NCI-H1417 (cell line): ENCODE measurements at regions not wholly inside any gene's neighbourhood (a gene's known extent, or its start where the extent isn't known, plus 50 kb on each side); places are given as distances from the start of the nearest gene placed in this dataset.

Experiments used
- DNase-seq, 3 experiments: peaks; one replicate each; lab custom pipeline; 2025; lab: John Stamatoyannopoulos, UW

DNA sequence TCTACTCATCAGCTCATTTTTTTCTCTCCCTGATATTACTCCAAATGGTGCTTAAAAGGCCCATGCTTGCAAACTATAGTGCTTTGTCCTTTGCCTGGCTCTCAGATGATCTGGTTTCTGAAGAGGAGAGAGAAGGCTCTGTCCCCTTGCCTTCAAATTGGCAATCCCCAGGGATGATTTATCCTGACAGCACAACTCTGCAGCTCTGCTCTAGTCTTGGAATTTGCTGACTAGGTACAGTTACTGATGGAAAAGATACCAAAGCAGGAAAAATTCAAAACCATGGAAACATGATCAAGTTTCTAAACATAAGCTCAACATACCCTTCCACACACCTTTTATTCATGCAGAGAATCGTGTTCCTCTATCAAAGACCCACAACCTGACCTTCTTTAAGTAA, 106.7 kb upstream of the CADPS start:
- DNase-seq: no peak

DNA sequence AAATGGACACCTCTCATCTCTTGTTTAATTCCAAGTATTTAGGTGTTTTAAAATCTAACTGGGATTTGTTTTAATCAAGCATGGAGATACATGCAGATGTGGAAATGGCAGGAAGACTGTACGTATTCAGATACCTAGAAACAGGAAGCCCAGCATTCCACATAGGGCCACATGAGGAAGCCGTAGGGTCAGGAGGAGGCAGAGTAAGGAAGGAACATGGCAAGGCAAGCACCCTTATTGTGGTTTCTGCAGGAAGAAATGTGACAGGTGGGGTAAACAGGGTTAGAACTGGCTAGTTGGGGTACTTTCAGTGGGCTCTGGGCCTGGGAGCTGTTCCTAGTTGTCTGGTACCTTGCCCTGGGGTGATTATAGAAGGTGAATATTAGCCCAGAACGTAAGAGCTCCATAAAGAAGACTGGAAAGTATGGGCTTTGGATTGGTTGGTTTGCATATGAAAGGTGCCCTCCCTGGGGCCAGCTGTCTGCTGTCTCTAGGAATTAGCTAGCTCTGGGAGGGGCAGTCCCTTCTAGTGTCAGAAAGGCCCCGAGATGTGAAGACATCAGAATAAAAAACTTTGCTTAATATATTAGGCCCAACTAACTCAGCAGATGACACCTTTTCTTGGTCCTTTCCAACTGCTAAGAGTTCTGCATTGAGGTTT, 107.7 kb upstream of the CADPS start:
- DNase-seq: no peak

DNA sequence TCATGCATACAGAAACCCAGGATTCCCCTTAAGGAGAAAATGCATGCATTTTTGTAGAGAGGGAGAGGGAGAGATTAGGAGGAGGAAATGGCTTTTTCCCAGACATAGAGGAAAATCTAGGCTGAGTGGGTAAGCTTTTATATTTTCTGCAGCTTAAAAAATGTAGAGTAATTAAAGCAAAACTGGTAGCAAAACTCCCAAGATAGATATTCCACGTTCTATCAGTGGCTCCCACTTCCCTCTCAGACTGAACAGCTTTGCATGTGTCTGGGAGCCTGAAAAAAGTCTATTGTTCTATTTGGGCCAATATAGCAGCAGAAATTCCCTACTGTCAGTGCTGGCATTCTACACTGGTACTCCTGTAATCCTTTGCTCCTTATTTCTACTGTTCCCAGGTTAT, 110.8 kb upstream of the CADPS start:
- no peak for DNase-seq

DNA sequence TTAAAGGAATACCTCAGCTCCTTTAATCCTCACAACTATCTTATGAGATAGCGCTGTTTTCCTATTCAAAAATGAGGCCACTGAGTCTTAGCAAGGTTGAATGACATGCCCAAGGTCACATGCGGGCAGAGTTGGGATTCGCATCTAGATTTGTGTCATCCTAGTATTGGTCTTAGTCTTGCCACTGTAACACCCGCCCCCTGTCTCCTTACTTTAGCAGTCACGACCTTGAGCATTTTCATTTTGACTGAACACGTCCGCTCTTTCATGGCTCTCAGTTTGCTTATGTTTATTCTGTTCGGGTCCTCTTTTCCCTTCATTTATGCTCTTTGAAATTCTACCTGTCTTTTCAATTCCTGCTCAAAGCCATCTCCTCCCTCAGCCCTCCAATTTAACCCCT, 112.5 kb upstream of the CADPS start:
- no peak for DNase-seq

DNA sequence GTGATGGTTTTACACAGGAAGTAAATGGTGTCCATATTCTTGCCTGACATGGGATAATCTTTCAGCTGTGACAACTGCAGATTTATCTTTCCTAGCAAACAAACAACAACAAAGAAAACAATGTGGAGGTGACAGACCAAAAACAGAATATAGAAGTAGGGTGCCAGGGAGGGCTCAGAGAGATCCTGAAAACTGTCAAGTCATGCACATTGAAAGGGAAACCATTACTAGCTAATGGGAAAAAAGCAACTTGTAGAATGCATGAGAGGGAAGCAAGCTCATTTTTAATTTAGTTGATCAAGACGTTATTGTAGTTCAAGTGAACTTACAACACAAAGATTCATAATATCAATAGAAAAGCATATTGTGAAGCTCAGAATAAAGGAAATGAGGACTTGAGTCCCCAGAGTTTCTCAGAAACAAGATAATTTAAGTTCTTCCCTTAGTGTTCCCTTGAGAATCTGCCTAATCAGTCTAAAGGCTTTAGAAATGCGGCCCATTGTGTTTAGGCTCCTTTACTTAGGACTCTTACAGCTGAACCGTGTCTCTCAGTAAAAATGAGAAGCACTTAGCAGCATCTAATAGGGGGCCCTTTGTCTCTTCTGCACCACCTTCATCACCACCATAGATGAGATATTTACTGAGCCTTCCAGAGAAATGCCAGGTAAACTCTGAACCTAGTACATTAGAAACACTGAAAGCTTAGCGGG, 115.6 kb upstream of the CADPS start:
- DNase-seq: peak in 1 of 3 experiments; percentile 77

DNA sequence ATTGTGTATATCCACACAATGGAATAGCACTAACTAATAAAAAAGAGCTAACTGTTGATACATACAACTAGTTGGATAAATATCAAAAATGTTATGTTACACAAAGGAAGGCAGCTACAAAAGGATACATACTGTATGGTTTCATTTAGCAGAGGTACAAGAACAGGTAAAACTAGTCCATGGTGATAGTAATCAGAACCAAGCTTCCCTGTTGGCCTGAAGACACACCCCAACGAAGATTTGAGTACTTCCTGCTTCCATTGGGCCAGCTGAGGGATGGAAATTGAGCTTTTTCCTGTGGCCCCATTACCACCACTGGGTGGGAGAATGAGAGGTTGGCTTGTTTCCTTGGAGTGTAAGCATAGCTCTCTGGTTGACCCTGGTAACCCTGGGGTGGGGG, 117.3 kb upstream of the CADPS start:
- DNase-seq: no peak

DNA sequence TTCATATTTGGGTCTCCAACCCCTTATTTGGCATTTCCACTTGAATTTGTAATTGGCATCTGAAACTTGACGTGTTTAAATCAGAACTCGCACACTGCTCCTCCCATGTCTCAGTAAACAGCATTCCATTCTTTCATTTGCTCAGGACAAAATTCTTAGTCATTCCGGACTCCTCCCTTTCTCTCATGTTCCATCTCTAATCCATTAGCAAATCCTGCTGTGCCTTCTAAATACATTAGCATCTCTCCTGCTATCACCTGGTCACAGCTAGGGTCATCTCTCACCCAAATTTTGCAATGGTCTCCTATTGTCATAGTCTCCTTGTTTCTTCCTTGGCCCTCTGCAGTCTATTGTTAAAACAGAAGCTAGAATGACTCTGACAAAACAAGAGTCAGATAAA, 119.9 kb upstream of the CADPS start:
- DNase-seq: no peak

DNA sequence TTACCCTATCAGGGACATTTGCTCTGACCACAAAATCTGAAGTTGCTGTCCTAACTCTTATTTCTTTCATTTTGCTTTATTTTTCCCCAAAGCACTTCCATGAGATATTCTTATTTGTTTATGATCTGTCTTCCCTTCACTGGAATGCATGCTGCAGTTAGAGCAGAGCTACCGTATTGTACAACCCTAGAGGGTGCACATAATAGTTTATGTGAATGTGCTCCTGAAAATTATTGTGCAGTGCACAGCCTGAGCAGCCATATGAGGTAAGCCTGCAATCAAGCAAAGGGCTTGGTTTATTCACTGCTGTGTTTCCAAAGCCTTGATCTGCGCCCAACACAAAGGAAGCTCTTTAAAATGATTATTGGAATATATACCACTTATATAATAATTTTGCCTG, 120.3 kb upstream of the CADPS start:
- no peak for DNase-seq

DNA sequence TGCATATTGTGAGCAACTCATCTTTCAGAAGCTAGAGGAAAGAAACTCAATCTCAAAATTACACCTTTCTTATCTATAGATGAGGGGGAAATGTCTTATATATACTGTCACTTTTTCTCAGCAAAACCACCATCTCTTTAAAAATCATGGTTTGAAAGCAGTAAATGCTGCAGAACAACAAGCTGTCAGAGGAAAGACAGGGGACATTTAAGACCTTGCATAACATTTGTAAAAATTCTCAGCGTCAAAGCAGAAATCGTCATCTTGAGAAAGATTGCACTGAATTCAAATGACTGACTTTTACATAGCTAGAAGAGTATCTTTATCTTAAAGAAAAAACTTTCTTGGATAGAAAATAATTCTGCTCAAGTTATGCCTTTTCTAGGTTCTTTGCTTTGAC, 122.2 kb upstream of the CADPS start:
- no peak for DNase-seq

DNA sequence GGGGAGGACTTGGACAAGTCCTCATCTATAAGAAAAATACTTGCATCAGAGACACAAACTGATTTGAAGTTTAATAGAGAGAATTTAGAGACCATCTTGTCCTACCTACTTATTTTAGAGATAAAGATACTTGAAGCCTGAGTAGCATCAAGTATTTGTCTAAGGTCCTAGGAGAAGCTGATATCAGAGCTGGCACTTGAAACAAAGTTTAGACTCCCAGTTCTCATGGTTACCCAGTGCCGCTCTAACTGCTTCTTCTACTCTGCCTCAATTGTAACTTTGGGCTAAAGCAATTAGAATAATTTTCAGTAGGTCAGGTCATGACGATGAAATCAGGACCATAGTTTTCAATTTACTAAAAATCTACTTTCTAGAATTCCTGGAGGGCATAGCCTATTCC, 123.9 kb upstream of the CADPS start:
- DNase-seq: no peak

DNA sequence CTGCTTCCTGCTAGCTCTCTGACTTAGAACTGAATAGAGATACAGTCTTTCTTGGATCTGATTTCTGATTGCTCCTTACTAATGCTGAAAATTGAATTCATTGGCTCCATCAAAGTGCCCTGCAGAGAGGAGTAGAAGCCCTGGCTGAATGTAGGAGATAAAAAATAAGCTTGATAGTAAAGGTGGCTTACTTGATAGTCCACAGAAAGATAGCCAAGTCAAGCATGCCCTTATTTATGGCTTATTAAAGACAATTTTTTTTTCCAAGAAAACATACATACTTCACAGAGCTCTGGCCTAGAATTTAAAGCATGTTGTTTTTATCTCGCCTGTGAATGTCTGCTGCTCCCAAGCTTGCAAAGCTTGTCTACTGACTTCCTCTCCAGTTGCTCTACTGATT, 124.6 kb upstream of the CADPS start:
- no peak for DNase-seq

DNA sequence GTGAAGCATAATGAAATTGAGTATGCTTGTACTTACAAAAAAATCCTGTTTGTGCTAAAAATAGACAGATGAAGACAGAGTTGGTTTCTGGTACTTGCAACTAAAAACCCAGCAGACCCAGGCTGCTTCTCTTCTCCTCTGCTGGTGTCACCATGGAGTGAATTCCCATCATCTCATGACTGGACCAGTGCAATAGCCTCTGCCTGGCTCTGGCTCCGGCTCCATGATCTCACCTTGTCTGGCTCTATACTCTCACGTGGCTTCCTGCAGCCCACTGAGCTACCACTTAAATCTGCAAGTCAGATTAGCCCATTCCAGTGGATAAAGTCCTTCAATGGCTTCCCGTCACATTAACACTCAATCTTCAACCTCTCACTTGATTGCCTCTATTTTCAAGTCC, 129.2 kb upstream of the CADPS start:
- DNase-seq: no peak

DNA sequence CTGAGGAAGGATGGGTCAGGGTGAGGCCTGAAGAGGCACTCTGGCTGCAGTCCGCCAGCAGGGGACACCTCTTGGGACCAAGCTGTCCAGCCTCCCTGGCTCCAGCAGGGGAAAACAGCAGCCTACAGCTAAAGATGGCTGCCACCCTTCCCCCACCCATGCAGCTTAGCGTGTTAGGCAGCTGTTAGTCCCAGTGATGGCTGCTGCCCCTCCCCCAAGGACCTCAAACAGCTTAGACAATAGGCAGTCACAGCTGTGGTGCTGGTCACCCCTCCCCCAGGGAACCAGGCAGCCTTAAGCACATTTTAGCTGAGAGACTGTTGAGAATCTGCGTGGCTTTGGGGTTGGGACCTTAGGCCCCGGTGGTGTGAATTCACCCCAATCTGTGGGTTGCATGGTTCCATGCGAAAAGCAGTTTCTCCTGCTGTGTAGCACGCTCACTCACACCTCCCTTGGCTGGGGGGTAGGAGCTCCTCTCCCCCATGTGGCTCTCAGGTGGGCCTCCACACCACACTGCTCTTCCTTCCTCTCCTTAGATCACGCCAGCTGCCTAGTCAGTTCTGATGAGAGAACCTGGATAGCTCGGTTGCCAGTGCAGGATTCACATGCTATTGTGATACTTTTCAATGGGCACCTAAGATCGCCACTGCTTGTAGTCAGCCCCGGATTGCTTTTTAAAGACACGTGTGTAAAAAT, 140.5 kb upstream of the CADPS start:
- peak; percentile 5 to 57 (median 32) for DNase-seq

DNA sequence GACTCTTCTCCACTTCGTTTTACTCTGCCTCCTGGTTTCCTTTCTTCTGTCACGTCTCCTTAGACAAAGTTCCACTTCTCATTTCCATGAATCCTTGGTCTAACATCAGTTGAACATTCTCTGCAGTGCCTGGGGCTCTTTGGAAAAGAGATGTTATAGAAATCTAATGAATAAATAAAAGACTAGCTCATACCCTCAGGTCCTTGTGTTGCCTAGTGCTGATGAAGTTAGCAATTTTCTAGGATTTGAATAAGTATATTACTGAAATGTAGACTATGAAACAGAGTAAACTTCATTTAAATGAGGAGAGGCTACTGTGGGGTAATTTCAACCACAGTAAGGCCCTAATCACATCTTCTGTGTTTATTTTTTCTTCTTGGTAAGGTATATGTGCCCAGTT, 146.9 kb upstream of the CADPS start:
- no peak for DNase-seq

DNA sequence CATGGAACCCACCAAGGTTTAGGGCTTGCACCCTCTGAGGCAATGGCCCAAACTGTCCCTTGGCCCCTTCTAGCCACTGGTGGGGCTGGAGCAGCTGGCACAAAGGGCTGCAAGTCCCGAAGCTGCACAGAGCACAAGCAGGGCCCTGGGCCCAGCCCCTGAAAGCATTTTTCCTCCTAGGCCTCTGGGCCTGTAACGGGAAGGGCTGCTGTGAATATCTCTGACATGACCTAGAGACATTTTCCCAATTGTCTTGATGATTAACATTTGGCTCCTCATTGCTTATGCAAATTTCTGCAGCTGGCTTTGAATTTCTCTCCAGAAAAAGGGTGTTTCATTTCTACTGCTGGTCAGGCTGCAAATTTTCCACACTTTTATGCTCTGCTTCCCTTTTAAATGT, 151.5 kb upstream of the CADPS start:
- no peak for DNase-seq

DNA sequence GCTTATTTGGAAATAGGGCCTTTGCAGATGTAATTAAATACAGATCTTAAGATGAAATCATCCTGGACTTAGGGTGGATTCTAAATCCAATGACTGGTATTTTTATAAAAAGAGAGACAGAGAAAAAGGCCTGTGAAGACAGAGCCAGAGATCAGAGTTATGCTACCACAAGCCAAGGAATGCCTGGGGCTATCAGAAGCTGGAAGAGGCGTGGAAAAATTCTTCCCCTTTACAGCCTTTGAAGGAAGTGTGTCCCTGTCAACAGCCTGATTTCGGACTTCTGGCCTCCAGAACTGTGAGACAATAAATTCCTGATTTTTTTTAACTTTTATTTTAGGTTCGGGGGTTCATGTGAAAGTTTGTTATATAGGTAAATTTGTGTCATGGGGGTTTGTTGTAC, 154.1 kb upstream of the CADPS start:
- DNase-seq: no peak

DNA sequence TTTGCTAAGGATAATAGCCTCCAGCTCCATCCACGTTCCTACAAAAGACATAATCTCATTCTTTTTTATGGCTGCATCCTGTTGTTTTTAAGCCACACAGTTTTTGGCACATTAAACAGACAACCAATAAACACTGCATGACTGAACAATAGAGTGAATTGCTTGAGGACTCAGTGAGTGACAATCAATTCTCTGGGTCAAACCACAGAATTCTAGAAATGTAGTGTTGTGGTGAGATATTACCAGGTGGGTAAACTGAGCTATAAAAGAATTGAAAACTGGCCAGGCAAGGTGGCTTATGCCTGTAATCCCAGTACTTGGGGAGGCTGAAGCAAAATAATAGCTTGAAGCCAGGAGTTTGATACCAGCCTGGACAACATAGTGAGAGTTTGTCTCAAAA, 154.7 kb upstream of the CADPS start:
- no peak for DNase-seq

DNA sequence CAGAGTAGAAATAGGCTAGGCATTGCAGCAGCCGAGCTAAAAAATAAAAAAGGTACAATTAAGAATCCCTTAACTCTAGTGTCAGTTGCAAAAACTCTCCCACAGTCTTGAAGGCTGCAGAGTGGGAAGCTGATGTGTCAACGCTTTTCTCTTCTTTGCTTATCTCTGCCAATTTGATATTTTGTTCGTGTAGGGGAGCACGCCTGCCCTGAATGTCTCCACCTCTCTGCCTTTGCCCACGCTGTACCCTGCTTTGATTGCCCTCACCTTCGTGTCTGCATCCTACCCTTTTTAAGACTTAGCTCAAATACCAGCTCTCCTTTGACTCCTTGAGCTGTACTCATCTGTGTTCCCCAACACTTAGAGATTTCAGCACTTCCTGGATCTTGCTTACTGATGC, 155.4 kb upstream of the CADPS start:
- DNase-seq: no peak

DNA sequence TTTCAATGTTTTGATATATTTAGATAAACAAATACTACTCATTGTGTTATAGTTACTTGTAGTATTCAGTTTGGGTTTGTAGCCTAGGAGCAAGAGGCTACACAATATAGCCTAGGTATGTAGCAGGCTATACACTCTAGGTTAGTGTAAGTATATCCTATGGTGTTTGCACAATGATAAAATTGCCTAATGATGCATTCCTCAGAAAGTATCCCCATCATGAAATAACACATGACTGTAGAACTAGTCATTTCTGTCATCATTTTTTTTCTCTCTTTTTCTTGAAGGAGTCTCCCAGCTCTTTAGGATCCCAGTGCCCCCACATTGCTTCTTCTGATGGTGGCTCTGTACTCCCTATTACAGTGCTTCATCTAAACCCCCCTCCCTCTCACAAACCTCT, 157.7 kb upstream of the CADPS start:
- DNase-seq: no peak

DNA sequence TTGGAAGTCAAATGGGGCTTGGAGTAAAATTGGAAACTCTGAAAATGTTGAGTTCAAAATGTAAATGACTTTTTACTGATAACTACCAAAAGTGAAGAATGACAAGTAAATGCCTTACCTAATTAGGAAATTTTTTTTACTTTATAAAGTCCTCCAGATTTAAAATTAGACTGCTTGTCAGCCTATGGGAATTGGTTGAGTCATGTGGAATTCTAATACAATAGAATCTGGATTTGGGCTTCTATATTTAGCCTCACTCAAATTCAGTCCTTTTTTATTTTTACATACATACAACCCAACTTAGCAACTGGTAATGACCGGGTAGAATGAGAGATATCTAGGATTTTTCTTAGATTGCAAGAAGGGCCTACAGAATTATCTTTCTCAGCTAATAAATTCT, 158.9 kb upstream of the CADPS start:
- no peak for DNase-seq

DNA sequence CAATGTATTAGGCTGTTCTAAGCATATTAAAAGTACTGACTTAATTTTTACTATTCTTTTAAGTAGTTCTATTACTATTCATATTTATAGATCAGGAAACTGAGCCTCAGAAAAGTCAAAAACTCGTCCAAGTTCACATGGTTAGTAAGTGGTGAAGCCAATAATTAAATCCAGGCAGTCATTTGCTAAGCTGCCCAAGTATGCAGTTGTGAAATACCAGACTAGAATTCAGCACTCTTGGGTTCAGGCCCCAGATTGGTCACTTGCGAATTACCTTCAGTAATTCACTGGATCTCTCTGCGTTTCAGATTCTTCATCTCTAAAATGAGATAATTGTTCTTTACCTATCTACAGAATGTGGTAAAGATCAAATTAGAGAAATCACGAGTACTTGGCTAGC, 161.9 kb upstream of the CADPS start:
- no peak for DNase-seq

DNA sequence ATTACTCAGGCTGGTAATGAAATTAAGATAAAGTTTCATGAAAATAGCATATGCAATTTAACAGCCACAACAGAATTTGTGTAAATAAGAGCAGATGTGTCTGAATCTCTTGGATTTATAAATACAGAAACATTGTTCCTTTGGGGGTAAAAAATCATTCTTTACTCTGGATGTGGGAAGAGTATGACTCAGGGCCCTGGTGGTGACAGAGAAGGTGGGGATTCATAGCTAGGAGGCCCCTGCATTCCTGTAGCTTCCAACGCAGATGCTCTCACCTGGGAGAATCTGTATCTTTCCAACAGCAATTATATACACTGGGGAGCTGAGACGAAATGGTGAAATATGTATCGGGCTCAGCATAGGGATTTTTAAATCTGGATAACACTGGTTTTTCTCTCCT, 167.6 kb upstream of the CADPS start:
- DNase-seq: no peak

DNA sequence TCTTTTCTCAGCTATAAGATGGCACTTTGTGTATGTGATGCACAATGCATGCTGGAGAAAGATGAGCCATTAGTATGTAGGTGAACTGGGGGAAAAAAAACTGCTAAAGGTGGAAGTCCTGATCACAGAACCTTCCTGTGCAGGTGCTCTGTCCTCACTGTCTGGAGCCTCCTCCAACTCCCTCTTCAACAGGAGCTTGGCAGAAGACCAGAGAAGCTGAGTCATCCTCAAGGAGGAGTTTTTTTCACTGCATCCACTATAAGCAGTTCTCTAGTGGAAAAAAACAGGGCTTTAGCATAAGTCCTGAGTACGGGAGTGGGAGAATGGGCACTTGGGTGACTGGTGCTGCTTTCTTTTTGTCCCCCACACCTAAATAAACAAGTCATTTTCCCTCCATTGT, 168.4 kb upstream of the CADPS start:
- DNase-seq: no peak

DNA sequence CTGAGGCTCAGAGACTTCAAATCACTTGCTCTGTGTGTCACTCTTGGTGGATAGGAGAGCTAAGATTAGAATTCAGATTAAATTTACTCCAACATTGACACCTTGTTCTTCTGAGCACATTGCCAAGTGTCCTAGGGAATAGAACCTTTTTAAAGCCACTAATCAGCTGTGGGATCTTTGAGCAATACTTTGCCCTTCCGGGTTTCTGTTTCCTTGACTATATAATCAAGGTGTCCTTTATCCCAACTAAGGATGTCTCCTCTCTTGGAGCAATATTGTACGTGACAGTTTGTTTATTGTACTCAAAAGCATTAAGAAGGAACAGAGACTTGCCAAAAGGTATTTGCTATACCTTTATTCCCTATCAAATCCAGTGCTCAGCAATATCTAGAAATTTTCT, 170.9 kb upstream of the CADPS start:
- DNase-seq: no peak
